ENCODE measurements at regions not wholly inside any gene's neighbourhood (a gene's known extent, or its start where the extent isn't known, plus 50 kb on each side); places are given as distances from the start of the nearest gene placed in this dataset.

GRCh38 chr11:106464728-106465127, 387.3 kb downstream of the AASDHPPT start:
- no peak for TF ChIP-seq CTCF (IDR thresholded peaks at IDR 0.05)
- no peak for TF ChIP-seq POLR2AphosphoS5 (IDR thresholded peaks at IDR 0.05; ENCODE audit: low read depth, low read length)
- TF ChIP-seq TCF7L2 (IDR thresholded peaks at IDR 0.05; ENCODE audit: low read depth, low read length), result no peak
- TF ChIP-seq REST (IDR thresholded peaks at IDR 0.05; ENCODE audit: insufficient read depth in 1 of 2, low read depth in 2 of 2, low read length in 1 of 2), result no peak
